CD8-positive, alpha-beta memory T cell (primary cell): ENCODE measurements at regions not wholly inside any gene's neighbourhood (a gene's known extent, or its start where the extent isn't known, plus 50 kb on each side); places are given as distances from the start of the nearest gene placed in this dataset.

Experiments used
- CTCF ChIA-PET: fragments of 350-600 bp; sonication (Branson Sonifier 250); formaldehyde crosslinking; loops from one replicate; lab custom pipeline; 2021; ENCODE audit warnings: antibody characterized with exemption; lab: Charles Lee
- POLR2A ChIA-PET: fragments of 350-600 bp; sonication (Branson Sonifier 250); formaldehyde crosslinking; loops from one replicate; lab custom pipeline; 2021; ENCODE audit warnings: antibody characterized with exemption; lab: Charles Lee
- DNase-seq, 5 donors: peaks; one replicate each; pipeline versions ENCODE4 v3.0.0 to v3.0.0-alpha.2; 2020 to 2022; ENCODE audit warnings: mixed read lengths in 1 of 5
- H3K27ac ChIP-seq: one replicate; pipeline ENCODE4 v1.7.0; 2013; ENCODE audit warnings: low read depth, mild to moderate bottlenecking, low read length, moderate library complexity
- H3K27me3 ChIP-seq: 2 replicates; pipeline ENCODE4 v1.7.0; 2013; ENCODE audit warnings: low read length, mild to moderate bottlenecking; ENCODE audit not compliant: insufficient read depth, poor library complexity, severe bottlenecking
- H3K36me3 ChIP-seq: 2 replicates; pipeline ENCODE4 v1.7.0; 2013; ENCODE audit warnings: mild to moderate bottlenecking, low read length, moderate library complexity; ENCODE audit not compliant: insufficient read depth
- H3K4me1 ChIP-seq: 2 replicates; pipeline ENCODE4 v1.7.0; 2013; ENCODE audit warnings: mild to moderate bottlenecking, low read length, moderate library complexity; ENCODE audit not compliant: insufficient read depth
- H3K4me3 ChIP-seq: 2 replicates; pipeline ENCODE4 v1.7.0; 2013; ENCODE audit warnings: mild to moderate bottlenecking, low read length
- H3K9me3 ChIP-seq: 2 replicates; pipeline ENCODE4 v1.7.0; 2013; ENCODE audit warnings: mild to moderate bottlenecking, low read length
- H3K27ac Mint-ChIP-seq, 8 donors: one replicate each; pipeline ENCODE4 v1.8.0; 2020 to 2021; ENCODE audit warnings: mixed read lengths in 8 of 8, mild to moderate bottlenecking in 6 of 8, inconsistent platforms in 3 of 8, moderate library complexity in 3 of 8
- H3K27me3 Mint-ChIP-seq, 2 donors: one replicate each; pipeline ENCODE4 v1.8.0; 2020 to 2021; ENCODE audit warnings: mixed read lengths in 2 of 2, mild to moderate bottlenecking in 1 of 2, moderate library complexity in 1 of 2
- H3K36me3 Mint-ChIP-seq, 3 donors: one replicate each; pipeline ENCODE4 v1.8.0; 2020 to 2021; ENCODE audit warnings: mixed read lengths in 3 of 3, inconsistent platforms in 1 of 3, mild to moderate bottlenecking in 1 of 3
- H3K4me1 Mint-ChIP-seq, 3 donors: one replicate each; pipeline ENCODE4 v1.8.0; 2020 to 2021; ENCODE audit warnings: mixed read lengths in 3 of 3, inconsistent platforms in 1 of 3, mild to moderate bottlenecking in 1 of 3
- H3K4me3 Mint-ChIP-seq, 7 donors: one replicate each; pipeline ENCODE4 v1.8.0; 2020 to 2021; ENCODE audit warnings: mixed read lengths in 7 of 7, mild to moderate bottlenecking in 6 of 7, moderate library complexity in 4 of 7, inconsistent platforms in 2 of 7
- H3K9me3 Mint-ChIP-seq, 5 donors: one replicate each; pipeline ENCODE4 v1.8.0; 2020 to 2022; ENCODE audit warnings: mixed read lengths in 5 of 5, mild to moderate bottlenecking in 3 of 5, moderate library complexity in 2 of 5, inconsistent platforms in 1 of 5

GRCh38 chr6:122126894-122127293 lies 272.6 kb upstream of the HSF2 start:
- Mint-ChIP-seq H3K36me3 (no peaks in the 10 kb centered on the region), H3K4me3 (no peak overlapping the region), H3K27me3 (no peaks in the 10 kb centered on the region), H3K9me3 (peaks cover 0 to 6% (median 1%) of the 10 kb centered on the region in 5 donors), H3K27ac (no peak overlapping the region), H3K4me1 (no peaks in the 10 kb centered on the region)
- POLR2A ChIA-PET, result no interaction called here
- Histone ChIP-seq H3K36me3 (no peaks in the 10 kb centered on the region), H3K27me3 (no peaks in the 10 kb centered on the region), H3K4me1 (no peaks in the 10 kb centered on the region), H3K9me3 (no peaks in the 10 kb centered on the region), H3K4me3 (no peak overlapping the region), H3K27ac (no peak overlapping the region)
- no peak for DNase-seq
- CTCF ChIA-PET, result no interaction called here

- Mint-ChIP-seq H3K9me3 (peaks cover 0 to 6% (median 0%) of the 10 kb centered on the region in 5 donors), H3K36me3 (no peaks in the 10 kb centered on the region), H3K27me3 (no peaks in the 10 kb centered on the region), H3K27ac (no peak overlapping the region), H3K4me3 (no peak overlapping the region), H3K4me1 (no peaks in the 10 kb centered on the region)
- no peaks in the 10 kb centered on the region for H3K36me3 ChIP-seq
- POLR2A ChIA-PET, result no interaction called here
- H3K9me3 ChIP-seq, result no peaks in the 10 kb centered on the region
- no peak for DNase-seq
- CTCF ChIA-PET, result no interaction called here
- no peaks in the 10 kb centered on the region for H3K4me1 ChIP-seq
- no peak overlapping the region for H3K27ac ChIP-seq
- no peaks in the 10 kb centered on the region for H3K27me3 ChIP-seq
- H3K4me3 ChIP-seq, result no peak overlapping the region
Measured at GRCh38 chr6:122128445-122128844, 271.0 kb upstream of the HSF2 start.

GRCh38 chr6:122129313-122130025 lies 270.0 kb upstream of the HSF2 start:
- no peaks in the 10 kb centered on the region for H3K4me1 Mint-ChIP-seq
- DNase-seq, result no peak
- H3K36me3 Mint-ChIP-seq, result no peaks in the 10 kb centered on the region
- no peak overlapping the region for H3K27ac ChIP-seq
- CTCF ChIA-PET, result no interaction called here
- H3K27me3 ChIP-seq, result no peaks in the 10 kb centered on the region
- no peak overlapping the region for H3K27ac Mint-ChIP-seq
- POLR2A ChIA-PET, result no interaction called here
- H3K4me1 ChIP-seq, result no peaks in the 10 kb centered on the region
- no peak overlapping the region for H3K4me3 ChIP-seq
- no peaks in the 10 kb centered on the region for H3K27me3 Mint-ChIP-seq
- no peak overlapping the region for H3K4me3 Mint-ChIP-seq
- peaks cover 0 to 6% (median 0%) of the 10 kb centered on the region in 5 donors for H3K9me3 Mint-ChIP-seq
- H3K9me3 ChIP-seq, result no peaks in the 10 kb centered on the region
- no peaks in the 10 kb centered on the region for H3K36me3 ChIP-seq

GRCh38 chr6:122130026-122130348 lies 269.5 kb upstream of the HSF2 start:
- H3K4me3 ChIP-seq, result no peak overlapping the region
- H3K36me3 Mint-ChIP-seq, result no peaks in the 10 kb centered on the region
- H3K27me3 Mint-ChIP-seq, result no peaks in the 10 kb centered on the region
- H3K9me3 Mint-ChIP-seq, result peaks cover 0 to 5% (median 0%) of the 10 kb centered on the region in 5 donors
- POLR2A ChIA-PET, result no interaction called here
- no peaks in the 10 kb centered on the region for H3K36me3 ChIP-seq
- H3K27ac ChIP-seq, result no peak overlapping the region
- H3K4me3 Mint-ChIP-seq, result no peak overlapping the region
- H3K4me1 ChIP-seq, result no peaks in the 10 kb centered on the region
- H3K27ac Mint-ChIP-seq, result no peak overlapping the region
- no peaks in the 10 kb centered on the region for H3K4me1 Mint-ChIP-seq
- no peak for DNase-seq
- CTCF ChIA-PET, result no interaction called here
- no peaks in the 10 kb centered on the region for H3K27me3 ChIP-seq
- no peaks in the 10 kb centered on the region for H3K9me3 ChIP-seq

GRCh38 chr6:122130518-122130917 lies 268.9 kb upstream of the HSF2 start:
- Mint-ChIP-seq H3K27ac (no peak overlapping the region), H3K9me3 (peaks cover 0 to 4% (median 0%) of the 10 kb centered on the region in 5 donors), H3K4me3 (no peak overlapping the region), H3K36me3 (no peaks in the 10 kb centered on the region), H3K27me3 (no peaks in the 10 kb centered on the region), H3K4me1 (no peaks in the 10 kb centered on the region)
- H3K4me1 ChIP-seq, result no peaks in the 10 kb centered on the region
- DNase-seq, result no peak
- H3K36me3 ChIP-seq, result no peaks in the 10 kb centered on the region
- H3K4me3 ChIP-seq, result no peak overlapping the region
- POLR2A ChIA-PET, result no interaction called here
- no peaks in the 10 kb centered on the region for H3K27me3 ChIP-seq
- no peaks in the 10 kb centered on the region for H3K9me3 ChIP-seq
- H3K27ac ChIP-seq, result no peak overlapping the region
- CTCF ChIA-PET, result no interaction called here

GRCh38 chr6:122136386-122136785 lies 263.1 kb upstream of the HSF2 start:
- Mint-ChIP-seq H3K27me3 (no peaks in the 10 kb centered on the region), H3K4me3 (no peak overlapping the region), H3K9me3 (peaks cover 0 to 8% (median 0%) of the 10 kb centered on the region in 5 donors), H3K27ac (no peak overlapping the region), H3K36me3 (no peaks in the 10 kb centered on the region), H3K4me1 (no peaks in the 10 kb centered on the region)
- Histone ChIP-seq H3K27me3 (no peaks in the 10 kb centered on the region), H3K9me3 (no peaks in the 10 kb centered on the region), H3K27ac (no peak overlapping the region), H3K4me1 (no peaks in the 10 kb centered on the region), H3K4me3 (no peak overlapping the region), H3K36me3 (no peaks in the 10 kb centered on the region)
- ChIA-PET CTCF (no interaction called here), POLR2A (no interaction called here)
- DNase-seq, result no peak

GRCh38 chr6:122140031-122140430 lies 259.4 kb upstream of the HSF2 start:
- DNase-seq, result no peak
- H3K9me3 Mint-ChIP-seq, result peaks cover 0 to 11% (median 0%) of the 10 kb centered on the region in 5 donors
- no peaks in the 10 kb centered on the region for H3K27me3 Mint-ChIP-seq
- H3K4me3 Mint-ChIP-seq, result no peak overlapping the region
- H3K27me3 ChIP-seq, result no peaks in the 10 kb centered on the region
- H3K27ac Mint-ChIP-seq, result no peak overlapping the region
- no peaks in the 10 kb centered on the region for H3K36me3 Mint-ChIP-seq
- no peak overlapping the region for H3K27ac ChIP-seq
- POLR2A ChIA-PET, result no interaction called here
- H3K4me1 Mint-ChIP-seq, result no peaks in the 10 kb centered on the region
- H3K4me3 ChIP-seq, result no peak overlapping the region
- CTCF ChIA-PET, result no interaction called here
- H3K36me3 ChIP-seq, result no peaks in the 10 kb centered on the region
- no peaks in the 10 kb centered on the region for H3K9me3 ChIP-seq
- H3K4me1 ChIP-seq, result no peaks in the 10 kb centered on the region

- Histone ChIP-seq H3K27me3 (no peaks in the 10 kb centered on the region), H3K27ac (no peak overlapping the region), H3K9me3 (no peaks in the 10 kb centered on the region), H3K4me3 (no peak overlapping the region), H3K36me3 (no peaks in the 10 kb centered on the region), H3K4me1 (no peaks in the 10 kb centered on the region)
- H3K4me3 Mint-ChIP-seq, result no peak overlapping the region
- ChIA-PET CTCF (no interaction called here), POLR2A (no interaction called here)
- no peaks in the 10 kb centered on the region for H3K27me3 Mint-ChIP-seq
- H3K27ac Mint-ChIP-seq, result no peak overlapping the region
- no peak for DNase-seq
- no peaks in the 10 kb centered on the region for H3K36me3 Mint-ChIP-seq
- no peaks in the 10 kb centered on the region for H3K4me1 Mint-ChIP-seq
- peaks cover 0 to 11% (median 0%) of the 10 kb centered on the region in 5 donors for H3K9me3 Mint-ChIP-seq
Measured at GRCh38 chr6:122141246-122141645, 258.2 kb upstream of the HSF2 start.
